Common myeloid progenitor, CD34-positive (primary cell): ENCODE measurements at regions not wholly inside any gene's neighbourhood (a gene's known extent, or its start where the extent isn't known, plus 50 kb on each side); places are given as distances from the start of the nearest gene placed in this dataset.
A peak's percentile ranks its signal among the peaks of the same experiment; 100 is the strongest.

ENCODE experiments used
- CTCF ChIA-PET: fragments of 350-600 bp; sonication (Branson Sonifier 250); formaldehyde crosslinking; loops from one replicate; lab custom pipeline; 2021; ENCODE audit warnings: antibody characterized with exemption; lab: Charles Lee
- POLR2A ChIA-PET: fragments of 350-600 bp; sonication (Branson Sonifier 250); formaldehyde crosslinking; loops from one replicate; lab custom pipeline; 2021; ENCODE audit warnings: antibody characterized with exemption; lab: Charles Lee
- DNase-seq, 3 donors: peaks; one replicate each; pipeline versions ENCODE4 v3.0.0 to v3.0.0-alpha.2; 2013
- H3K27ac ChIP-seq, 2 experiments: 1 replicate in 1 of 2; 2 replicates in 1 of 2; pipeline ENCODE4 v1.7.0; 2013; ENCODE audit warnings: inconsistent platforms in 2 of 2, low read length in 2 of 2, mild to moderate bottlenecking in 2 of 2, low read depth in 1 of 2, moderate library complexity in 1 of 2; ENCODE audit not compliant: severe bottlenecking in 2 of 2, insufficient read depth in 1 of 2, poor library complexity in 1 of 2
- H3K27me3 ChIP-seq, 5 experiments: replicated peaks in 2 of 5; 1 replicate in 3 of 5; 2 replicates in 2 of 5; pipeline versions ENCODE4 v1.6.1 to v1.7.0; 2013; ENCODE audit warnings: low read length in 4 of 5, mild to moderate bottlenecking in 2 of 5, moderate library complexity in 2 of 5, inconsistent platforms in 1 of 5; ENCODE audit not compliant: insufficient read depth in 5 of 5, control insufficient read depth in 4 of 5
- H3K36me3 ChIP-seq, 4 experiments: 1 replicate in 2 of 4; 2 replicates in 2 of 4; pipeline versions ENCODE4 v1.6.1 to v1.7.0; 2013; ENCODE audit warnings: low read length in 3 of 4, control low read depth in 1 of 4, mild to moderate bottlenecking in 1 of 4; ENCODE audit not compliant: control insufficient read depth in 4 of 4, insufficient read depth in 4 of 4
- H3K4me1 ChIP-seq, 4 experiments: 1 replicate in 3 of 4; 2 replicates in 1 of 4; pipeline versions ENCODE4 v1.6.1 to v1.7.1; 2013; ENCODE audit warnings: low read length in 3 of 4, mild to moderate bottlenecking in 3 of 4, control low read depth in 1 of 4, inconsistent platforms in 1 of 4, moderate library complexity in 1 of 4; ENCODE audit not compliant: control insufficient read depth in 4 of 4, insufficient read depth in 4 of 4; ENCODE audit errors: control extremely low read depth in 1 of 4
- H3K4me3 ChIP-seq, 7 experiments: 1 replicate in 4 of 7; 2 replicates in 3 of 7; pipeline versions ENCODE4 v1.5.1 to v1.7.0; 2013; ENCODE audit warnings: mild to moderate bottlenecking in 7 of 7, low read length in 6 of 7, moderate library complexity in 6 of 7, inconsistent platforms in 2 of 7, low read depth in 2 of 7, control low read depth in 1 of 7; ENCODE audit not compliant: insufficient read depth in 4 of 7, control insufficient read depth in 1 of 7; ENCODE audit errors: extremely low read depth in 1 of 7
- H3K9me3 ChIP-seq, 5 experiments: 1 replicate in 4 of 5; 2 replicates in 1 of 5; pipeline versions ENCODE4 v1.6.1 to v1.7.1; 2013; ENCODE audit warnings: low read length in 4 of 5, mild to moderate bottlenecking in 2 of 5, inconsistent platforms in 1 of 5, low read depth in 1 of 5, moderate library complexity in 1 of 5; ENCODE audit not compliant: control insufficient read depth in 4 of 5, insufficient read depth in 2 of 5; ENCODE audit errors: control extremely low read depth in 1 of 5
- WGBS: methylation state at CpG from one replicate; pipeline ENCODE4 v1.1.5; 2013; ENCODE audit not compliant: insufficient coverage; 5-methylcytosine and 5-hydroxymethylcytosine counted together

GRCh38 chr13:107884564-107884963, 330.8 kb downstream of the LIG4 start:
- ChIA-PET CTCF (no interaction called here), POLR2A (no interaction called here)
- H3K4me3 ChIP-seq: no peak overlapping the region
- H3K27ac ChIP-seq: no peak overlapping the region
- H3K27me3 ChIP-seq: no peaks in the 10 kb centered on the region
- H3K4me1 ChIP-seq: no peaks in the 10 kb centered on the region
- DNase-seq: no peak
- H3K9me3 ChIP-seq: no peaks in the 10 kb centered on the region
- H3K36me3 ChIP-seq: no peaks in the 10 kb centered on the region

- no peak for DNase-seq
Observed at GRCh38 chr13:107883561-107884175, 331.7 kb downstream of the LIG4 start.

DNA sequence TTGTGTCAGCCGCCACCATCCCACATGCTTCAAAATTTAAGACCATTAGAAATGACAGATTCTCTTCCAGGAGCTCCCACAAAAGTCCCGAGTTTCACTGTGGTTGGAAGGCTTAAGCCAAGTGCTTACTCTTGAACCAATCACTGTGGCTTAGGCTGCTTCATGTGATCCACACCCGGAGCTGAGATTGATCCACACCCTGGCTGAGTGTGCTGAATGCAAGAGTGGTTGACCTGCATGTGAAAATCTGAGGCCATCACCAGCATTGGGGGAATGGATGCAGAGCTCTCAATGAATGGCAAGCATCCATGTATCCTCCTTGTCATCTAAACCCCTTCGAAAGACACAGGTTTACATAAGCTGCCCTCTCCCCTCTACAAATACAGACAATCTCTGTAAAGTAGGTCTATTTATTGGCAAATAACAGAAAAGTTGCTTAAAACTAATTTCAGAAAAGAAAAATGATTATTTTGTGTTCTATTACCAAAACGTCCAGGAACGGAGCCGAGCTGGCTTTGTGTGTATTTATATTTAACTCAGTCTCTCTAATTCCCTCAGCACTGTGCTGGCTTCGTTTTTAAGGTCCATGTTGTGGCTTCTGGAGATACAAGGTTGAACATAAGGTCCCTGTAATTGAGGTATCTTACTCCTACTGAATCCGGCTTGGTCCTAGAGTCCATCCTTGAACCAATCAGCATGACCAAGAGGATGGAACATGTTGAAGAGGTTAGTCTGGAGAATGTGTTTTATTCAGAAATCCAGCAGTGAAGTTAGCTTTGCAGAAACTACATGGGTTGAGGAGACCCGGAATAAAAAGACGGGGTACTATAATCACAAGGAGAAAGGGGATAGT, 332.4 kb downstream of the LIG4 start:
- Histone ChIP-seq H3K9me3 (no peaks in the 10 kb centered on the region), H3K36me3 (no peaks in the 10 kb centered on the region), H3K27ac (peak overlapping the region in 1 of 2 experiments; percentile 81), H3K4me3 (no peak overlapping the region), H3K4me1 (no peaks in the 10 kb centered on the region), H3K27me3 (no peaks in the 10 kb centered on the region)
- ChIA-PET POLR2A (no interaction called here), CTCF (no interaction called here)
- WGBS: 100% methylated on average over 3 of the region's 11 CpGs
- no peak for DNase-seq

More at GRCh38 chr13:107883561-107884175, 331.7 kb downstream of the LIG4 start:
- POLR2A ChIA-PET: no interaction called here
- WGBS: 62% methylated on average over 6 of the region's 8 CpGs
- CTCF ChIA-PET: no interaction called here
- Histone ChIP-seq H3K36me3 (no peaks in the 10 kb centered on the region), H3K27me3 (no peaks in the 10 kb centered on the region), H3K4me3 (no peak overlapping the region), H3K9me3 (no peaks in the 10 kb centered on the region), H3K4me1 (no peaks in the 10 kb centered on the region), H3K27ac (peak overlapping the region in 1 of 2 experiments; percentile 81)

DNA sequence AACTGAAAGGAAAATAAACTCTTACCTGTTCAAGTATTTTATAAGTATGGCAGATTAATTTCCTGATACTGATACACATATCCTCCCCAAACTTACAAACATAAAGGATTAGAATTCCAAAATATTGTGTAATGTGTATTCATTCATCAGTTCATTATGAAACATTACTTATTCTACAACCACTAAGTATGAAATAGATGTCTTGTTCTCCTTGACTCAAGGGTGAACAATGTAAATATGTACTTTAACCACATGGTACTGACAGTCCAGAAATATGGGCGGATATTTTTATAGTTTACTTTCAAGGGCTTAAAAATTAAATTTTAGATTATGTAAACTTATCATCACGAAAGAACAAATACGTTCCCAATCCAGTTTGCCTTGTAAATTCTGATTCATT, 334.0 kb downstream of the LIG4 start:
- no peaks in the 10 kb centered on the region for H3K4me1 ChIP-seq
- no peak overlapping the region for H3K4me3 ChIP-seq
- DNase-seq: no peak
- H3K9me3 ChIP-seq: no peaks in the 10 kb centered on the region
- no peaks in the 10 kb centered on the region for H3K27me3 ChIP-seq
- POLR2A ChIA-PET: no interaction called here
- CTCF ChIA-PET: no interaction called here
- no peaks in the 10 kb centered on the region for H3K36me3 ChIP-seq
- no CpG with 5 or more reads among the region's 3 CpGs for WGBS
- no peak overlapping the region for H3K27ac ChIP-seq

GRCh38 chr13:107874456-107874855, 340.9 kb downstream of the LIG4 start:
- POLR2A ChIA-PET: no interaction called here
- Histone ChIP-seq H3K9me3 (no peaks in the 10 kb centered on the region), H3K27ac (no peak overlapping the region), H3K27me3 (peaks cover 3 to 16% (median 13%) of the 10 kb centered on the region in 5 experiments), H3K4me1 (no peaks in the 10 kb centered on the region), H3K36me3 (no peaks in the 10 kb centered on the region), H3K4me3 (no peak overlapping the region)
- no peak for DNase-seq
- no CpG with 5 or more reads among the region's 3 CpGs for WGBS
- CTCF ChIA-PET: no interaction called here

DNA sequence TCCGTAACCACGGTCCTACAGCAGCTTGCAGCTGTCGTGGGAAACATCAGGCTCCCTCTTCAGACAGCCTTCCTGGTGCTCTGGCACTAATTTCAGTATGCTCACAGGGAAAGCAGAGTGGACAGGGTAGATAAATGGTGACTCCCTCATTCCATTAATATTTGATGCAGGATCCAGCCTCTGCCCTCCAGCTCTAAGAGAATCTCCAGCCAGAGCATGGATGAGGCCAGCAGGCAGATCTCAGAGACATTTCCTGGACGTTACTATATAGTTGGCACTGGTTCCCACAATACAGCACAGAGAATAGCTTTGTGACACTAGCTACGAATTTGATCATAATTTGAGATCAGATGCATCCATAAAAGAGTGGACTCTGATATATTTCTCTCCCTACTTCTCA, 341.4 kb downstream of the LIG4 start:
- 88% methylated on average over 4 of the region's 5 CpGs for WGBS

GRCh38 chr13:107870400-107870799, 344.9 kb downstream of the LIG4 start:
- CTCF ChIA-PET: no interaction called here
- POLR2A ChIA-PET: no interaction called here
- H3K4me3 ChIP-seq: no peak overlapping the region
- H3K9me3 ChIP-seq: no peaks in the 10 kb centered on the region
- H3K4me1 ChIP-seq: peaks cover 0 to 24% (median 9%) of the 10 kb centered on the region in 4 experiments
- H3K36me3 ChIP-seq: no peaks in the 10 kb centered on the region
- 88% methylated on average over 4 of the region's 4 CpGs for WGBS
- H3K27ac ChIP-seq: no peak overlapping the region
- peaks cover 10 to 54% (median 30%) of the 10 kb centered on the region in 5 experiments for H3K27me3 ChIP-seq
- no peak for DNase-seq

More for the DNA sequence above, 341.4 kb downstream of the LIG4 start:
- Histone ChIP-seq H3K27ac (no peak overlapping the region), H3K9me3 (no peaks in the 10 kb centered on the region), H3K36me3 (no peaks in the 10 kb centered on the region), H3K4me3 (no peak overlapping the region), H3K27me3 (peaks cover 5 to 20% (median 13%) of the 10 kb centered on the region in 5 experiments), H3K4me1 (no peaks in the 10 kb centered on the region)
- no peak for DNase-seq
- POLR2A ChIA-PET: no interaction called here
- CTCF ChIA-PET: no interaction called here
